HEK293 (cell line): ENCODE measurements at regions not wholly inside any gene's neighbourhood (a gene's known extent, or its start where the extent isn't known, plus 50 kb on each side); places are given as distances from the start of the nearest gene placed in this dataset.
"Not testable (repeated sequence)": the region's sequence is repeated elsewhere in the genome, so short reads cannot be mapped to it uniquely, and the experiment has no call there.

Experiments used
- CTCF ChIA-PET: fragments of 350-600 bp; formaldehyde crosslinking; extraction: SDS; loops from one replicate; lab custom pipeline; 2021; ENCODE audit warnings: antibody characterized with exemption; lab: Yijun Ruan, JAX
- POLR2A ChIA-PET: fragments of 300-600 bp; formaldehyde crosslinking; extraction: SDS; loops from one replicate; lab custom pipeline; 2020; ENCODE audit warnings: antibody characterized with exemption, inconsistent platforms; lab: Yijun Ruan, JAX
- H3K27ac ChIP-seq: fragments of 200-500 bp; sonication (Bioruptor generic); 2 replicates; pipeline ENCODE4 v1.5.1; 2014; ENCODE audit warnings: low read depth, low read length, control low read depth, inconsistent platforms; ENCODE audit errors: extremely low read depth
- H3K36me3 ChIP-seq, 2 experiments: fragments of 200-500 bp in 1 of 2; sonication (Bioruptor generic) in 1 of 2; 1 replicate in 1 of 2; 2 replicates in 1 of 2; pipeline ENCODE4 v1.5.1; 2014 to 2017; ENCODE audit warnings: inconsistent platforms in 2 of 2, low read length in 2 of 2; ENCODE audit not compliant: control insufficient read depth in 2 of 2, insufficient read depth in 1 of 2
- H3K4me1 ChIP-seq: fragments of 200-500 bp; sonication (Bioruptor generic); 2 replicates; pipeline ENCODE4 v1.5.1; 2014; ENCODE audit warnings: mild to moderate bottlenecking, low read length, inconsistent platforms; ENCODE audit not compliant: control insufficient read depth, insufficient read depth
- H3K4me3 ChIP-seq: 2 replicates; pipeline ENCODE4 v1.5.1; 2011; ENCODE audit warnings: low read depth, mild to moderate bottlenecking, control low read depth, low read length, moderate library complexity
- H3K9me3 ChIP-seq: fragments of 200-500 bp; sonication (Bioruptor generic); 2 replicates; pipeline ENCODE4 v1.5.1; 2014; ENCODE audit warnings: low read depth, low read length, inconsistent platforms; ENCODE audit not compliant: control insufficient read depth, insufficient read depth
- FEZF1 ChIP-seq: fragments of 450-650 bp; formaldehyde crosslinking; IDR thresholded peaks from 2 replicates; pipeline ENCODE4 v1.5.1; 2016; ENCODE audit warnings: missing biosample characterization, missing genetic modification characterization
- GLI4 ChIP-seq: fragments of 450-650 bp; formaldehyde crosslinking; IDR thresholded peaks from 2 replicates; pipeline ENCODE4 v1.5.1; 2016; ENCODE audit warnings: missing biosample characterization, missing genetic modification characterization
- OVOL3 ChIP-seq: fragments of 450-650 bp; formaldehyde crosslinking; IDR thresholded peaks from 2 replicates; pipeline ENCODE4 v1.5.1; 2016; ENCODE audit warnings: missing biosample characterization, missing genetic modification characterization
- TCF7L2 ChIP-seq: IDR thresholded peaks from 2 replicates; pipeline ENCODE4 v1.6.1; 2011; ENCODE audit warnings: low read depth, mild to moderate bottlenecking, inconsistent platforms, low read length, moderate library complexity, borderline replicate concordance
- ZBTB20 ChIP-seq: fragments of 450-650 bp; formaldehyde crosslinking; IDR thresholded peaks from 2 replicates; pipeline ENCODE4 v1.5.1; 2016; ENCODE audit warnings: missing biosample characterization, missing genetic modification characterization
- ZBTB44 ChIP-seq: fragments of 450-650 bp; IDR thresholded peaks from 2 replicates; pipeline ENCODE4 v1.5.1; 2018; ENCODE audit warnings: missing biosample characterization, mild to moderate bottlenecking, missing genetic modification characterization
- ZBTB48 ChIP-seq: fragments of 450-650 bp; formaldehyde crosslinking; IDR thresholded peaks from 2 replicates; pipeline ENCODE4 v1.5.1; 2016; ENCODE audit warnings: missing biosample characterization, missing genetic modification characterization
- ZFHX2 ChIP-seq: fragments of 450-650 bp; formaldehyde crosslinking; conservative IDR thresholded peaks from 2 replicates; pipeline ENCODE4 v1.5.1; 2016; ENCODE audit warnings: missing biosample characterization, missing genetic modification characterization
- ZNF223 ChIP-seq: fragments of 450-650 bp; formaldehyde crosslinking; IDR thresholded peaks from 2 replicates; pipeline ENCODE4 v1.5.1; 2016; ENCODE audit warnings: missing biosample characterization, missing genetic modification characterization
- ZNF501 ChIP-seq: fragments of 450-650 bp; formaldehyde crosslinking; IDR thresholded peaks from 2 replicates; pipeline ENCODE4 v1.5.1; 2016; ENCODE audit warnings: missing biosample characterization, missing genetic modification characterization
- ZNF529 ChIP-seq: fragments of 450-650 bp; formaldehyde crosslinking; IDR thresholded peaks from 2 replicates; pipeline ENCODE4 v1.5.1; 2017; ENCODE audit warnings: missing genetic modification characterization, missing biosample characterization; ENCODE audit not compliant: insufficient replicate concordance
- ZNF558 ChIP-seq: fragments of 450-650 bp; formaldehyde crosslinking; IDR thresholded peaks from 2 replicates; pipeline ENCODE4 v1.5.1; 2016; ENCODE audit warnings: missing biosample characterization, missing genetic modification characterization
- ZNF629 ChIP-seq: fragments of 450-650 bp; formaldehyde crosslinking; IDR thresholded peaks from 2 replicates; pipeline ENCODE4 v1.5.1; 2017; ENCODE audit warnings: missing biosample characterization, missing genetic modification characterization
- ZSCAN30 ChIP-seq: fragments of 450-650 bp; IDR thresholded peaks from 2 replicates; pipeline ENCODE4 v1.5.1; 2018; ENCODE audit warnings: missing biosample characterization, mild to moderate bottlenecking, missing genetic modification characterization, moderate library complexity
- ZXDB ChIP-seq: fragments of 450-650 bp; formaldehyde crosslinking; IDR thresholded peaks from 2 replicates; pipeline ENCODE4 v1.5.1; 2016; ENCODE audit warnings: missing biosample characterization, missing genetic modification characterization
- TF ChIP-seq, protein P1 (sequence below): fragments of 450-650 bp; formaldehyde crosslinking; IDR thresholded peaks from 2 replicates; pipeline ENCODE4 v1.5.1; 2016; ENCODE audit warnings: missing biosample characterization, missing genetic modification characterization
- TF ChIP-seq, protein P2 (sequence below): fragments of 450-650 bp; formaldehyde crosslinking; IDR thresholded peaks from 2 replicates; pipeline ENCODE4 v1.5.1; 2016; ENCODE audit warnings: missing biosample characterization, missing genetic modification characterization

DNA sequence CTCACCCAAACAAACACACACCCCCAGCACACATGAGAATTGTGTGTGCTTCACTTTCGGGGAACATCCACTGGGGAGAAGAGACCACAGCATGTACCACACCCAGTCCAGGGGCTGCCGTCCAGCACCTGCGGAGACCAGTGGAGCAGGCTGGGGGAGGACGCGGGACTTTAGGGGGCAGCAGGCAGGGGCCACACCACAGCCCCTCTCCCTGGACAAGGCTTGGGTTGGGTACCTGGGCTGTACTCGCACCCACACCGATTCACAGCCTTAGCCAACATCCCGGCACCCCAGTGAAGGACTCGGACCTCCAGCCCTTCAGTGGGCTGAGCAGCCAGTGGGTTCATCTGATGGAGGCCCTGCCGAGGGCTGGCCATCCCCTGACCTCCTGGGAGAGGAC, 63.3 kb downstream of the RBFOX3 start (continued):
- TF ChIP-seq OVOL3 (tag by site-specific recombination) (no peak), FEZF1 (tag by site-specific recombination) (no peak), ZNF558 (tag by site-specific recombination) (no peak)

GRCh38 chr17:79547171-79547570, 63.7 kb downstream of the RBFOX3 start:
- H3K27ac ChIP-seq, H3K4me3 ChIP-seq, H3K9me3 ChIP-seq, H3K36me3 ChIP-seq, POLR2A ChIA-PET, H3K4me1 ChIP-seq: not testable (repeated sequence)
- CTCF ChIA-PET, result interaction anchor here (0.7 kb wide), 1 partner anchor 31 kb away, joined by 3 read pairs; no protein-coding TSS in a partner anchor

DNA sequence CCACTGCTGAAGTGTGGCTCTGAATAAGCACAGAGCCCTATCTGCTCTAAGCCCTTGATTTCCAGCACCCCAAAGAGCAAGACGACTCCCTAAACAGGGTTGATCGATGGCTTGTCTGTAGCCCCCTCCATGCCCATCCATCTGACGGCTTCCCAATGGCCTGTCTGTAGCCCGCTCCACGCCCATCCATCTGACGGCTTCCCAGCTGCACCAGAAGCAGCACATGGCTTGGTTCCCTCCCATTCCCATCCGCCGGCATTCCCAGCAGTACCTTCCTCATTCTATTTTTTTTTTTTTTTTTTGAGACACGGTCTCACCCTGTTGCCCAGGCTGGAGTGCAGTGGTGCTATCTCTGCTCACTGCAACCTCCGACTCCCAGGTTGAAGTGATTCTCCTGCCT, 64.5 kb downstream of the RBFOX3 start:
- Histone ChIP-seq H3K4me1 (no peaks in the 10 kb centered on the region), H3K9me3 (no peaks in the 10 kb centered on the region), H3K36me3 (no peaks in the 10 kb centered on the region), H3K27ac (no peak overlapping the region), H3K4me3 (no peak overlapping the region)
- ChIA-PET CTCF (no interaction called here), POLR2A (no interaction called here)
- TF ChIP-seq, protein P1, sequence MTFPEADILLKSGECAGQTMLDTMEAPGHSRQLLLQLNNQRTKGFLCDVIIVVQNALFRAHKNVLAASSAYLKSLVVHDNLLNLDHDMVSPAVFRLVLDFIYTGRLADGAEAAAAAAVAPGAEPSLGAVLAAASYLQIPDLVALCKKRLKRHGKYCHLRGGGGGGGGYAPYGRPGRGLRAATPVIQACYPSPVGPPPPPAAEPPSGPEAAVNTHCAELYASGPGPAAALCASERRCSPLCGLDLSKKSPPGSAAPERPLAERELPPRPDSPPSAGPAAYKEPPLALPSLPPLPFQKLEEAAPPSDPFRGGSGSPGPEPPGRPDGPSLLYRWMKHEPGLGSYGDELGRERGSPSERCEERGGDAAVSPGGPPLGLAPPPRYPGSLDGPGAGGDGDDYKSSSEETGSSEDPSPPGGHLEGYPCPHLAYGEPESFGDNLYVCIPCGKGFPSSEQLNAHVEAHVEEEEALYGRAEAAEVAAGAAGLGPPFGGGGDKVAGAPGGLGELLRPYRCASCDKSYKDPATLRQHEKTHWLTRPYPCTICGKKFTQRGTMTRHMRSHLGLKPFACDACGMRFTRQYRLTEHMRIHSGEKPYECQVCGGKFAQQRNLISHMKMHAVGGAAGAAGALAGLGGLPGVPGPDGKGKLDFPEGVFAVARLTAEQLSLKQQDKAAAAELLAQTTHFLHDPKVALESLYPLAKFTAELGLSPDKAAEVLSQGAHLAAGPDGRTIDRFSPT (tag by site-specific recombination), result no peak
- no peak for TF ChIP-seq ZSCAN30 (tag by site-specific recombination)
- no peak for TF ChIP-seq ZNF529
- no peak for TF ChIP-seq ZBTB20 (tag by site-specific recombination)
- no peak for TF ChIP-seq ZBTB44
- no peak for TF ChIP-seq ZNF223 (tag by site-specific recombination)
- no peak for TF ChIP-seq TCF7L2
- no peak for TF ChIP-seq ZNF501 (tag by site-specific recombination)
- TF ChIP-seq, protein P2, sequence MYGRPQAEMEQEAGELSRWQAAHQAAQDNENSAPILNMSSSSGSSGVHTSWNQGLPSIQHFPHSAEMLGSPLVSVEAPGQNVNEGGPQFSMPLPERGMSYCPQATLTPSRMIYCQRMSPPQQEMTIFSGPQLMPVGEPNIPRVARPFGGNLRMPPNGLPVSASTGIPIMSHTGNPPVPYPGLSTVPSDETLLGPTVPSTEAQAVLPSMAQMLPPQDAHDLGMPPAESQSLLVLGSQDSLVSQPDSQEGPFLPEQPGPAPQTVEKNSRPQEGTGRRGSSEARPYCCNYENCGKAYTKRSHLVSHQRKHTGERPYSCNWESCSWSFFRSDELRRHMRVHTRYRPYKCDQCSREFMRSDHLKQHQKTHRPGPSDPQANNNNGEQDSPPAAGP, result no peak
- no peak for TF ChIP-seq GLI4 (tag by site-specific recombination)
- TF ChIP-seq ZFHX2 (tag by site-specific recombination), result no peak
- no peak for TF ChIP-seq ZBTB48 (tag by site-specific recombination)
- no peak for TF ChIP-seq ZNF629
- TF ChIP-seq ZXDB (tag by site-specific recombination), result no peak
